Activated naive CD8-positive, alpha-beta T cell (primary cell): ENCODE measurements at regions not wholly inside any gene's neighbourhood (a gene's known extent, or its start where the extent isn't known, plus 50 kb on each side); places are given as distances from the start of the nearest gene placed in this dataset.

Source experiments
- H3K27ac Mint-ChIP-seq: one replicate; pipeline ENCODE4 v1.8.0; 2021; ENCODE audit warnings: mixed read lengths
- H3K27me3 Mint-ChIP-seq: one replicate; pipeline ENCODE4 v1.8.0; 2021; ENCODE audit warnings: mixed read lengths
- H3K36me3 Mint-ChIP-seq: one replicate; pipeline ENCODE4 v1.8.0; 2021; ENCODE audit warnings: mixed read lengths
- H3K4me1 Mint-ChIP-seq: one replicate; pipeline ENCODE4 v1.8.0; 2021; ENCODE audit warnings: low read depth, mixed read lengths
- H3K4me3 Mint-ChIP-seq: one replicate; pipeline ENCODE4 v1.8.0; 2021; ENCODE audit warnings: mild to moderate bottlenecking, mixed read lengths
- H3K9me3 Mint-ChIP-seq: one replicate; pipeline ENCODE4 v1.8.0; 2021; ENCODE audit warnings: low read depth, mixed read lengths

GRCh38 chr6:101303495-101303894 is 90.0 kb upstream of the GRIK2 start:
- Mint-ChIP-seq H3K36me3 (no peaks in the 10 kb centered on the region), H3K27ac (no peak overlapping the region), H3K4me1 (no peaks in the 10 kb centered on the region), H3K9me3 (peaks cover 21% of the 10 kb centered on the region), H3K27me3 (no peaks in the 10 kb centered on the region), H3K4me3 (no peak overlapping the region)

- no peak overlapping the region for H3K27ac Mint-ChIP-seq
- no peaks in the 10 kb centered on the region for H3K27me3 Mint-ChIP-seq
- no peaks in the 10 kb centered on the region for H3K9me3 Mint-ChIP-seq
- H3K4me1 Mint-ChIP-seq, result no peaks in the 10 kb centered on the region
- no peaks in the 10 kb centered on the region for H3K36me3 Mint-ChIP-seq
- no peak overlapping the region for H3K4me3 Mint-ChIP-seq
These were observed 80.9 kb upstream of the GRIK2 start for GRCh38 chr6:101312652-101313051.

GRCh38 chr6:101322921-101323320 is 70.6 kb upstream of the GRIK2 start:
- peaks cover 3% of the 10 kb centered on the region for H3K9me3 Mint-ChIP-seq
- H3K36me3 Mint-ChIP-seq, result no peaks in the 10 kb centered on the region
- no peak overlapping the region for H3K27ac Mint-ChIP-seq
- H3K4me1 Mint-ChIP-seq, result no peaks in the 10 kb centered on the region
- no peaks in the 10 kb centered on the region for H3K27me3 Mint-ChIP-seq
- H3K4me3 Mint-ChIP-seq, result no peak overlapping the region

DNA sequence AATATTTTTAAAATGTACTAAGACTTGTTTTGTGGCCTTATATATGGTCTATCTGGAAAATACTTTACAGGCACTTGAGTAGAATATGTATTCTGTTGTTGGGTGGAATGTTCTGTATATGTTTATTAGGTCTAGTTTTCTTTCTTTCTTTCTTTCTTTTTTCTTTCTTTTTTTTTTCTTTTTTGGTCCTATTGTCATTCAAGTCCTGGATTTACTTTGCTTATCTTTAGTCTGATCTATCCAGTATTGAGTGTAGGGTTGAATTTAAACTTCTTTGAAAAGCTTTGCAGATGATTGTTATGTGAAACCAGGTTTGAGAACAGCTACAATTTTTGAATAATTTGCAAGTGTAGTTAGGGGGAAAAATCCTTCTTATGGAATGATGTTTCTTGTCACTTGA is 67.1 kb upstream of the GRIK2 start:
- Mint-ChIP-seq H3K36me3 (no peaks in the 10 kb centered on the region), H3K9me3 (no peaks in the 10 kb centered on the region), H3K4me1 (no peaks in the 10 kb centered on the region), H3K27ac (no peak overlapping the region), H3K27me3 (no peaks in the 10 kb centered on the region), H3K4me3 (no peak overlapping the region)

DNA sequence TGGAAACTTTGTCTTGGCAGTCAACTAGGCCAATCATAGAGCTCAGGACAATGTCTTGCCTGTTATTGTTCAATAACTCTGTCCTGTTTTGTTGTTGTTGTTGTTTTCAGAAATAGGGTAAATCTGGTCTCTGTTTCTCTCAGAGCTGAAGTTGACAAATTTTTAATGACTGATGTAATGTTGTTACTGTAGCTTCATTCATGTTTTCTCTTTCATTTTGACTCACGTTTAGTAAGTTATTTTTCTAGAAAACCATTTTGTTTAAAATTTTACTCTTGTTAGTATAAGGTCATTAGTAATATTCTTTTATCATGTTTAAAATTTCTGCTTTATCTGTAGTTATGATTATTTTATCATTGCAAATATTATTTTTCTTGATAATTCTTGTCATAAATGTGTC is 51.6 kb upstream of the GRIK2 start:
- H3K36me3 Mint-ChIP-seq, result no peaks in the 10 kb centered on the region
- peaks cover 2% of the 10 kb centered on the region for H3K27me3 Mint-ChIP-seq
- H3K4me3 Mint-ChIP-seq, result no peak overlapping the region
- H3K4me1 Mint-ChIP-seq, result no peaks in the 10 kb centered on the region
- H3K27ac Mint-ChIP-seq, result no peak overlapping the region
- peaks cover 1% of the 10 kb centered on the region for H3K9me3 Mint-ChIP-seq
